Endothelial cell of umbilical vein (primary cell): ENCODE measurements at regions not wholly inside any gene's neighbourhood (a gene's known extent, or its start where the extent isn't known, plus 50 kb on each side); places are given as distances from the start of the nearest gene placed in this dataset.

Experiments used
- BruUV-seq: library from RNA; stranded (reverse); fragments of 400-500 nt; replicated peaks from 2 replicates; lab custom pipeline; 2021; lab: Mats Ljungman, UMichigan
- CTCF ChIA-PET: fragments of 300-600, 350-600 bp; sonication (Branson Sonifier 250); formaldehyde crosslinking; loops from one replicate; lab custom pipeline; 2021; ENCODE audit warnings: antibody characterized with exemption, inconsistent platforms; lab: Charles Lee
- POLR2A ChIA-PET: fragments of 300-600, 350-600 bp; sonication (Branson Sonifier 250); formaldehyde crosslinking; loops from one replicate; lab custom pipeline; 2021; ENCODE audit warnings: antibody characterized with exemption, inconsistent platforms; lab: Charles Lee
- DNase-seq: peaks from one replicate; pipeline ENCODE4 v3.0.0-alpha.2; 2011; ENCODE audit warnings: low read depth, low spot score
- FAIRE-seq: peaks from 2 replicates; lab custom pipeline; 2011; peaks lifted over from hg19 to GRCh38; lab: Jason Lieb, UNC
- H2AFZ ChIP-seq: 2 replicates; pipeline ENCODE4 v1.6.0; 2012; ENCODE audit warnings: low read depth, low read length, control low read depth, inconsistent platforms
- H3K27ac ChIP-seq: 2 replicates; pipeline ENCODE4 v1.5.1; 2011; ENCODE audit warnings: low read depth, mild to moderate bottlenecking, control low read depth, low read length, moderate library complexity; ENCODE audit not compliant: insufficient read depth
- H3K27me3 ChIP-seq, 2 experiments: 2 replicates each; pipeline versions ENCODE4 v1.6.0 to v1.6.1; 2011; ENCODE audit warnings: low read length in 2 of 2, mixed read lengths in 1 of 2; ENCODE audit not compliant: control insufficient read depth in 2 of 2, insufficient read depth in 2 of 2
- H3K36me3 ChIP-seq, 2 experiments: 2 replicates in 1 of 2; 3 replicates in 1 of 2; pipeline ENCODE4 v1.5.1; 2011; ENCODE audit warnings: low read length in 2 of 2, mild to moderate bottlenecking in 1 of 2, moderate library complexity in 1 of 2; ENCODE audit not compliant: control insufficient read depth in 2 of 2, insufficient read depth in 2 of 2; ENCODE audit errors: extremely low read depth in 1 of 2
- H3K4me1 ChIP-seq: 3 replicates; pipeline ENCODE4 v1.5.1; 2011; ENCODE audit warnings: mild to moderate bottlenecking, low read length; ENCODE audit not compliant: control insufficient read depth, insufficient read depth; ENCODE audit errors: extremely low read depth
- H3K4me2 ChIP-seq: 2 replicates; pipeline ENCODE4 v1.6.1; 2011; ENCODE audit warnings: low read length, control low read depth, mixed read lengths; ENCODE audit not compliant: insufficient read depth
- H3K4me3 ChIP-seq, 3 experiments: fragments of 200-600 bp in 1 of 3; sonication (generic), shearing (Covaris generic) in 1 of 3; replicated peaks in 1 of 3; 2 replicates each; pipeline ENCODE4 v1.5.1; 2011 to 2016; ENCODE audit warnings: control low read depth in 3 of 3, low read length in 3 of 3, mild to moderate bottlenecking in 2 of 3, inconsistent platforms in 1 of 3, low read depth in 1 of 3, moderate library complexity in 1 of 3; ENCODE audit not compliant: insufficient read depth in 1 of 3
- H3K79me2 ChIP-seq: 2 replicates; pipeline ENCODE4 v1.6.0; 2012; ENCODE audit warnings: low read length, inconsistent platforms; ENCODE audit not compliant: control insufficient read depth, insufficient read depth
- H3K9ac ChIP-seq: replicated peaks from 2 replicates; pipeline ENCODE3; 2011; ENCODE audit warnings: low read length, control low read depth; ENCODE audit not compliant: insufficient read depth; ENCODE audit errors: extremely low read depth
- H3K9me1 ChIP-seq: replicated peaks from 3 replicates; pipeline ENCODE4 v1.6.0; 2011; ENCODE audit warnings: mild to moderate bottlenecking, low read length; ENCODE audit not compliant: control insufficient read depth, insufficient read depth; ENCODE audit errors: extremely low read depth
- H3K9me3 ChIP-seq: replicated peaks from 2 replicates; pipeline ENCODE4 v1.5.1; 2012; ENCODE audit warnings: low read length, inconsistent platforms; ENCODE audit not compliant: control insufficient read depth, insufficient read depth
- H4K20me1 ChIP-seq: replicated peaks from 2 replicates; pipeline ENCODE3; 2011; ENCODE audit warnings: mild to moderate bottlenecking, low read length; ENCODE audit not compliant: control insufficient read depth, insufficient read depth; ENCODE audit errors: extremely low read depth
- CTCF ChIP-seq, 2 donors: IDR thresholded peaks; 1 replicate in 1 of 2; 2 replicates in 1 of 2; pipeline ENCODE4 v1.5.1; 2011; ENCODE audit warnings: low read length in 2 of 2, mild to moderate bottlenecking in 2 of 2, moderate library complexity in 2 of 2, control low read depth in 1 of 2, inconsistent platforms in 1 of 2, low read depth in 1 of 2; ENCODE audit not compliant: insufficient read depth in 1 of 2; ENCODE audit errors: extremely low read depth in 1 of 2
- FOS ChIP-seq: IDR thresholded peaks from 2 replicates; pipeline ENCODE4 v1.6.1; 2011; ENCODE audit warnings: mild to moderate bottlenecking, low read length, moderate library complexity, borderline replicate concordance; ENCODE audit not compliant: insufficient read depth
- GATA2 ChIP-seq: IDR thresholded peaks from 2 replicates; pipeline ENCODE4 v1.7.0; 2011; ENCODE audit warnings: low read depth, mild to moderate bottlenecking, moderate library complexity, mixed read lengths, low read length; ENCODE audit not compliant: insufficient read length, insufficient read depth
- JUN ChIP-seq: IDR thresholded peaks from 2 replicates; pipeline ENCODE4 v1.6.1; 2011; ENCODE audit warnings: borderline replicate concordance, low read depth; ENCODE audit not compliant: insufficient read length, insufficient read depth
- MAX ChIP-seq: IDR thresholded peaks from 2 replicates; pipeline ENCODE4 v1.6.1; 2011; ENCODE audit not compliant: insufficient read depth, insufficient read length
- MYC ChIP-seq: IDR thresholded peaks from one replicate; pipeline ENCODE4 v1.6.1; 2011; ENCODE audit warnings: mild to moderate bottlenecking, low read depth, low read length
- POLR2AphosphoS5 ChIP-seq: IDR thresholded peaks from 2 replicates; pipeline ENCODE4 v1.6.1; 2012; ENCODE audit warnings: low read depth, mild to moderate bottlenecking, control low read depth, low read length, moderate library complexity; ENCODE audit not compliant: insufficient read depth
- dilution Hi-C: fragments of 300-500 bp; cut with MboI; formaldehyde crosslinking; loops from one replicate; pipeline ENCODE4 v1.15.0; 2019; ENCODE audit warnings: low sequenced_read_pairs; ENCODE audit not compliant: extremely low pct_ligation_motif_present
- intact Hi-C: fragments of 100-400 bp; cut with micrococcal nuclease; formaldehyde crosslinking; loops from one replicate; pipeline ENCODE4 v1.10.0; 2022

DNA sequence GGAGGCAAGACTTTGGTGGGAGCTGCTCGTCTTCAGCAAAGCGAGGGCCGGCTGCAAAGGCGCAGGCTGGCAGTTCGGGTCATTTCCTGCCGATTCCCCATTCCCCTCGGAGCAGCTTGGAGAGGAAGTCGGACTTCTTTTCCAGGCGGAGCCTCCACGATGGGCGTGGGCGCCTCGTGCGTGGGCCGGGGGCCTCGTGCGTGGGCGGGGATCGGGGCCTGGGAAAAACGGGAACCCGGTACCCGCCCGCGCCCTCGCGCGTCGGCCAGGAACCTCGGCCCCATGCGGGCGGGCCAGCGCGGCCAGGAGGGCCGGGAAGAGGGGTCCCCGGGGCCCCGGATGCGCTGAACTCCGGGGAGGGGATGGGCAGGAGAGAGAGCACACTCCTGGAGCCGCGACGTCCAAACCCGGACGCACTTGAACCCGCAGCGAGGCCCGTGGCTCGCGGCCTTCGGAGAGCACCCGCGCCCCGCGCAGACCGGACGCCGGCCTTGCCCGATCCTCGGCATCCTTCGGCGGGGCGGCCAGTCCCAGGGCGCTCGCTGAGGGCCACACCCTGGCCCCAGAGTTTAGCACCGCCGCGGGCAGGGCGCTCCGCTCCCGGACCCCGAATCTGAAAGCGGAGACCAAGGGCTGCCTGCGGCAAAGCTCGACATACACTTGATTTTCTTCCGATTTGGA lies 368.4 kb downstream of the MTX2 start:
- no peaks in the 10 kb centered on the region for H3K36me3 ChIP-seq
- intact Hi-C loops, result loop anchor here (1.0 to 2.0 kb wide), 9 partner anchors 54 to 510 kb away; partner anchors contain the start of gene HOXD1
- H3K27ac ChIP-seq, result peak overlapping the region; percentile 79
- no peaks in the 10 kb centered on the region for H3K9me3 ChIP-seq
- H3K79me2 ChIP-seq, result no peaks in the 10 kb centered on the region
- peak overlapping the region; percentile 79 for H3K9ac ChIP-seq
- H3K4me2 ChIP-seq, result peak overlapping the region; percentile 88
- H2AFZ ChIP-seq, result peak overlapping the region; percentile 62
- TF ChIP-seq JUN, result no peak
- no peak for TF ChIP-seq FOS
- TF ChIP-seq MAX, result peak; percentile 3
- peak in 1 of 2 donors; percentile 15 for TF ChIP-seq CTCF (IDR thresholded peaks at IDR 0.05; ENCODE audit: extremely low read depth in 1 of 2, insufficient read depth in 1 of 2, low read depth in 1 of 2, low read length in 2 of 2)
- no peak for TF ChIP-seq POLR2AphosphoS5
- no peak for TF ChIP-seq MYC
- TF ChIP-seq GATA2, result no peak
- ChIA-PET CTCF (interaction anchor here (0.6 to 7.9 kb wide), 33 partner anchors 14 to 624 kb away, joined by 3 to 140 read pairs (median 6); partner anchors contain the start of genes HOXD9 and MTX2), POLR2A (interaction anchor here (0.7 to 1.3 kb wide), 7 partner anchors 54 to 512 kb away, joined by 3 to 11 read pairs (median 3); no protein-coding TSS in a partner anchor)
- H3K4me3 ChIP-seq, result peak overlapping the region; percentile 9 to 59 (median 55)
- H3K9me1 ChIP-seq, result no peaks in the 10 kb centered on the region
- H3K4me1 ChIP-seq, result peaks cover 21% of the 10 kb centered on the region
- FAIRE-seq, result no peak
- no peaks in the 10 kb centered on the region for H3K27me3 ChIP-seq
- dilution Hi-C loops, result loop anchor here (25.0 kb wide), 1 partner anchor 500 kb away; the partner anchor contains the start of gene HOXD8
- no peaks in the 10 kb centered on the region for H4K20me1 ChIP-seq
- BruUV-seq, result no TSS peak
- peak; percentile 69 for DNase-seq
